GM19455 (cell line): ENCODE measurements at regions not wholly inside any gene's neighbourhood (a gene's known extent, or its start where the extent isn't known, plus 50 kb on each side); places are given as distances from the start of the nearest gene placed in this dataset.
"Not testable (repeated sequence)": the region's sequence is repeated elsewhere in the genome, so short reads cannot be mapped to it uniquely, and the experiment has no call there.

ENCODE experiments used
- ATAC-seq: cut with Tn5 transposase; IDR thresholded peaks from one replicate; pipeline ENCODE4 v1.9.1; 2021; ENCODE audit not compliant: unreplicated experiment

DNA sequence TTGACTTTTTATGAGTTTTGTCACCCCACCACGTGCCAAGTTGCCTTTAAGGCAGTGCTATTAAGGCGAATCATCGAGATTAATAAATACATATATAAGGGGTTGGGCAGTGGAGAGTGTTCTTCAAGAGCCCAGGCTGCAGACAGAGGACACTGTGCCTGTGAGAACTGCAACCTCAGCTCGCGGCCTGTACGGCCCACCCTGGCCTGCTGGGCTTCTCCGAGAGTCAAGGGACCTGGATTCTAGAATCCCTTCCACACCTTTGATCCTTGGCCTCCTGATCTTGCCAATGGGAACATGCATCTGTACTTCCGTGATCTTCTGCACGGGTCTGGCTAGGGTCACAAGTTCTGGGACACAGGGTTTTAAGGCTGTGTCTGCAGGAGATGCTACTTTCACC, 54.5 kb downstream of the IRX5 start:
- ATAC-seq, result no peak

DNA sequence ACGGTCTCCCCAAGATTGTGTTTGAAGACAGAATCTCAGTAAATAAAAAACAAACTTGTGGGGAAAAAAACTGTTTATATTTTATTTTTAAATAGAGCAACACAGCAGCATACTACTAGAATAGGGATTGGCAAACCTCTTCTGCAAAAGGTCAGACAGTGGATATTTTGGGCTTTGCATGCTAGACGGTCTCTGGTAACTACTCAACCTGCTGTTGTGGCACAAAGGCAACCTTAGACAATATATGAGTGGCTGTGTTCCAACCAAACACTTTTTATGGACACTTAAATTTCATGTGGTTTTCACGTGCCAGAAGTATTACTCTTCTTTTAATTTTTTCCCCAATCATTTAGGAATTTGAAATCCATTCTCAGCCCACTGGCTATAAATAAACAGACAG, 55.0 kb downstream of the IRX5 start:
- no peak for ATAC-seq

DNA sequence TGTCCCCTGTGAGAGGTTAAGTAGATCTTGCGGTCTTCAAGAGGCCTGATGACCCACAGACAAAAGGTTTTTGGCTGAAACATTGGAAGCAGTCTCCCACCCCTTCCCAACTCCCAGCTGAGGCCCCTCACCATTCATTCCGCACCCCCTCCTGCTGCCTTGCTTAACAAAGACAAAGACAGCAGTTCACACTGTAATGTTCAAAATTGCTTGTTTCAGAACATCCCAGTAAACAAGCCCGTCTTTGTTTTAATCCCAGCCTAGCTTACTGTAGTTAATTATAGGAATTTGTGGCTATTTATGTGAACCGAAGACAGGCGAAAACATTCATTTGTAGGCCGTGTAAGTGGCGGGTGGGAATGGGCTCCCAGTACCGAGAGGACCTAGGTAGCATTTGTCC, 55.7 kb downstream of the IRX5 start:
- ATAC-seq, result no peak

DNA sequence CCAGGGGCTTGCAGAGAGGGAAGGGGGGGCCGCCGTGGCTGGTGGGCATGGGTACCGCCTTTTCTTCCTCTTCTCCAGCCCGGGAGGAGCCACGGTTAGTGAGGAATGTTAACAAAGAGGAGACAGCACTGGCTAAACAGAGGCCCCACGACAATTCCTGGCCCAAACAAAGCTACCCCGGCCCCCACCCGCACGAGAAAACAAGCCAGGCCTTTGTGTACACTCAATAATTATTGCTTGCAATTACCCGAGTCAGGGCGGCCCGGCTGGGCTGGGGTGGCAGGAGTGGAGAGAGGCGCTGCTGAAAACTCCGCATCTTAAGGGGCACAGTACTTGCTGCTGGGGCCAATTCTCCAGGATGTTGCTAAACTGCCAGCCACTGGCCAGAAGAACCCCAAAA, 56.4 kb downstream of the IRX5 start:
- ATAC-seq, result no peak

DNA sequence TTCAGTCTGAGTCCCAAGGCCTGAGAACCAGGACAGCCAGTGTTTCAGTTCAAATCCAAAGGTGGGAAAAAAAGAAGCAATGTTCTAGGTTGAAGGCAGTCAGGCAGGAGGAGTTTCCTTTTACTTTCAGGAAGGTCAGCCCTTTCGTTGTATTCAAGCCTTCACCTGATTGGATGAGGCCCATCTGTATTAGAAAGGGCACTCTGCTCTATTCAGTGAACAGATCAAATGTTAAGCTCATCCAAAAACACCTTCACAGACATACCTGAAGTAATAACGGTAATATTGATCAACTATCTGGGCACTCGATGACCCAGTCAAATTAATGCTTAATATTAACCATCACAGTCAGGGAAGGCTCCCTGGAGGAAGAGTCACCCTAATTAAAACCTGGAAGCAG, 60.9 kb downstream of the IRX5 start:
- ATAC-seq, result no peak

DNA sequence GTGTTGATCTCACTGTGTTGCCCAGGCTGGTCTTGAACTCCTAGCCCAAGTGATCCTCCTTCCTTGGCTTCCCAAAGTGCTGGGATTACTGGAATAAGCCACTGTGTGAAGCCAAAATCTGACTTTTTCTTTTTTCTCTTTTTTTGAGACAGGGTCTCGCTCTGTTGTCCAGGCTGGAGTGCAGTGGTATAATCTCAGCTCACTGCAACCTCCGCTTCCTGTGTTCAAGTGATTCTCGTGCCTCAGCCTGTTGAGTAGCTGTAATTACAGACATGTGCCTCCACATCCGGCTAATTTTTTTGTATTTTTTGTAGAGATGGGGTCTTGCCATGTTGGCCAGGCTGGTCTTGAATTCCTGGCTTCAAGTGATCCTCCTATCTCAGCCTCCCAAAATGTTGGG, 61.3 kb downstream of the IRX5 start:
- ATAC-seq, result not testable (repeated sequence)

DNA sequence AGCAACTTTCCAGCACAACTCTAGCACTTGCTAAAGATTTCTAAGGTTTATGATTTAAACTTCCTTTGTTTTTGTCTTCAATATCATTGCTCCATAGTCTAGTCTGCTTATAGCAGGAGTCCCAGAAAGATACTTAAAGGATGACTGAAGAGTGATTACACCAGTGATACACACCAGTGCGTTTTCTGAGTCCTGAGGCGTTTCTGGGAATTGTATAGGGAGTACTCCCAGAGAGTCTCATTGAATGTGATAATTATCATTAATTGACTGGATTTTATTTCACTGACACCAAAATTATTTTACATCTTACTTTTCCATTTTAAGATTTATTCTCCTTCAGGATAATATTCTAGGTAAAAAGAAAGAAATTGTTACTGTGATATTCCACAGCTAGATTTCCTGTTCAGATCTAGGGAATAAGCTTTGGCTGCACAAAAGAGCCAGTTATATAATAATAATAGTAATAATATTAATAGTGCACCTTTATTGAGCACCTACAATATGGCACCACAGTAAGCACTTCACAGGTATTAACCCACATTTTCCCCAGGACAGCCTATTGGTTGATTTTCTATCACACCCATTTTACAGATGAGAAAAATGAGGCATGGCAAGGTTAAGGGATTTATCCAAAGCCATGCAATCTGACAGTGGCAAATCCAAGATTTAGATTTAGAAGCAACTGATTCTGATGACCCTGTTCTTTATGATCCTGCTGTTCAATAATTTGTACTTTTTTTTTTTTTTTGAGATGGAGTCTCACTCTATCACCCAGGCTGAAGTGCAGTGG, 62.6 kb downstream of the IRX5 start:
- no peak for ATAC-seq

DNA sequence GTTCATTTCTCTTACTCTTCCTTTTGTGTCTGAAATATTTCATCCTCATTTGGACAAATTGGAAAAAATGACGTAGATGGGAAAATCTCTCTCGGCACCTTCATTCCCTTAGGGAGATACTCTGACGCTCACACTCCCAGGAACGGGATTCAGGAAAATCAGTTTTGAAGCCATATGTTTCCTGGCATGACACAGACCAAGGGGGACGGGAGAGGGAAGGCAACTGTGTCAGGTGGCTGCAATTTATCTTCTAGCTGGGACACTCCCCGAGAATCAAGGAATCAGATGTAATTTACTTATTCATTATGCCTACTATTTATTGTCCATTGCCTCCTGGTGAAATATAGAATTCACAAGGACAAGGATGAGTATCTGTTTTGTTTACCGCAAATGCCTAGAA, 65.5 kb downstream of the IRX5 start:
- no peak for ATAC-seq

DNA sequence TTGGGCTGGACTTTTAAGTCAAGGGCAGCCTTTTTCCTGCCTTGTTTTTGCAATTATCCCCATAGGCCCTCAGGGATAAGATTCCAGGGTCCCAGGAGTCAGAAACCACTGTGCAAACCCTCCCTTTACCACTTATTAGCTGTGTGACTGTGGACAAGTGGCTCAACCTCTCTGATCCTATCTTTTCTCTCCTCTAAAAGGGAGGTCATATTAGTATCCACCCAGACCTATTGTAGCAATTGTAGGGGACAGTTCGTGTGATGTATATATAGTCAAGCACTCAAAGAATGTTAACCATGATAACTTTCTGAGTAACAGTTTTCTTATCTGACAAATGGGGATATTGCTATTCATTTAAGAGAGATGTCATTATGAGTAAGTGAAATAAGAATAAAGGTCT, 68.2 kb downstream of the IRX5 start:
- no peak for ATAC-seq

DNA sequence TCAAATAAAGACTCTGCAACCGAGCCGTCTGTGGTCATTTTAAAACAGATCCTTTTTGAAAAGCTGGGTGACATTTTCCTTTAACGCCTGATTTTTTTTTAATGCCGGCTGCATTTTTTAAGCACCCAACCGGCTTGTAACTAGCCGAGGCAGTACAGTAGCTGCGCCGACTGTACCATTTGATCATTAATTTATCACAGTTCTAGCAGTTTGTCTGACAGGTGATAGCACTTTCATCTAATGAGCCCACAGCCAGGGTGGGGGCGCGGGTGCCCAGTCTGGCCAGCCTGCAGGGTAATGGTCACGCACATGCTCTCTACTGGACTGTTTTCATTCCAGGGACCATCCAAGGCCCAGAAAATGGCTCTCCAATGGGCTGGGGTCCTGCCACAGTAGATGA, 68.8 kb downstream of the IRX5 start:
- no peak for ATAC-seq

DNA sequence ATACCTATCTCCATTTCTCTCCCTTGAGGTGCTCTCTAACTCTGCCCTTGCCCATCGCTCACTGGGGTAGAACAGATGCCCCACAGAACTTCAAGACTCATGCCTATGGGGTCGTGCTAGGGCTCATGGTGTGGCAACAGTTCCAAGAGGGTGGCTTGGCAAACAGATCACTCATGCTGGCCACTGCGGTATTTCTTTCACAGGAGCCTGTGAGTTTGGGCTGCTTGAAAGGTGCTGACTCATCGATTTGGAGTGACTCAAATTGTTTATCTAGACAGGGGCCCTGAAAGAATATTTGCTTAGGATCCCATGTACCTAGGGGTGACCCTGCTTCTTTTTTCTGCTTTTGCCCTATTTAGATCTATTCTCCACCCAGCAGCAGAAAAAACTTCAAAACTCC, 69.9 kb downstream of the IRX5 start:
- ATAC-seq, result no peak

DNA sequence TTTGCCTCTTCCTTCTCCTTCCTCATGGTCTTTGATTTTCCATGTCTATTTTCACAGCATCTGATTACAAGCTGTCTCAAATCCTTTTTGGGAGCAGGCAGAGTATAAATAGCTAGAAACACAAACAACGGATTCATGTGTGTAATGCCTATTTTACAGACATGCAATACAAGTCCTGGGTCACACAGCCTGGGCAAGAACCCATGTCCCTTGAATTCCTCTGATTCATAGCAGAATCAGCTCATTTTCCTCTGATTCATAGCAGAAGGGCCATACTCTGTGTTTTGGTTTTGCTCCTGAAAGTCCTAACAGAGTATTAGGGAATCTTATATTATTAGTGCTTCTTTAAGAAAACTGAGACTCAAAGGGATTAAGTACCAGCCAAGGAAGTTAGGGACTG, 71.3 kb downstream of the IRX5 start:
- ATAC-seq, result no peak

DNA sequence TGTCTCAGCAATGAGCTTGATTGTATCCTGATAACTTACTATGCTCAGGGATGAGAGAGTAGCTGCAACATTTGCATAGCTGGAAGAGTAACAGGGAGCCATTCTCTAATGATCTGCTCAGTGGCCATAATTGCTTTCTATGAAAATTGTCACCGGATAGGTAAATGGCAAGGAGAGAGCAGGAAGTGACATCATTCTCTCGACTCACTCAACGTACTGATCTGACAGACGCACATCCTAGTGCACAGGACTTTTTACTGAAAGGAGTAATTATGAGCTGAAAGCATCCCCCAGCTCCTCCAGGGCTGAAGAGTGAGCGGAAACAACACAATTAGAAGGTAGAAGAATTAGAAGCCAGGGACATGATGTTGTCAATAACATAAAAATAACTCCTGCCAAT, 71.8 kb downstream of the IRX5 start:
- no peak for ATAC-seq

DNA sequence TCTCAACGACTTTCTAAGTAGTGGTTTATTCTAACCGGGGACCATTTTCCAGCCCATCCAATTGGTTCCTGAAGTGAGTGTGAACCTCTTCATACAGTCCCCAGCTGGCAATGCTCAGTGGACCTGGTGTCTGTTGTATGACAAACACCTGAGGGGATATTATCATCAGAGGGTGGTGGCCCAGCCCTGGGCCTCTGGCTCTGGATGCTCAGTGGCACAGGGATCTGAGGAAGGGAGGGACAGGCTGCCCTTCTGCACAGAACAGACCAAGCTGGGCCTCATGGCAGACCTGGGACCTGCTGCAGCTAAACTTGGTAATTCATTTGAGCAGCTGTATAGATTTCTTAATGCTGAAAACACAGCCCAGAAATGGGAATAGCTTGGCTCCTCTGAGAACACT, 72.6 kb downstream of the IRX5 start:
- no peak for ATAC-seq

DNA sequence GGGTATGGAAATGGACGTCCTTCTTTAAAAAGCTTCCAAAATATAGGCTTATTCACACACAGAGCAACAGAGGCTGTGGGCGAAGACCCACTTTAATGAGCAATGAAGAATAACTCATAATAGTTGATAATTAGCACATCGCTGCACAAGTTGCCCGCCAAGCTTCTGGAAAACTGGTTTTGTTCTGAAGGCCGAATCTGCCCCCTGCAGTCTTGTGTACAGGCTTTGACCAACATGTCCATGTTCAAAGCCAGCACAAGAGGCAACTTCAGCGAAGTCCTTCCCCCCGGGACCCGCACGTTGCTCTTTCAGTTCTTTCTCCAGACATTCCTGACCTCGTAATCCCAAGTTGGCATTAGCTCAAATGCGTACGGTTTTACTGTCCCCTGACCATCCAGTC, 73.3 kb downstream of the IRX5 start:
- no peak for ATAC-seq

DNA sequence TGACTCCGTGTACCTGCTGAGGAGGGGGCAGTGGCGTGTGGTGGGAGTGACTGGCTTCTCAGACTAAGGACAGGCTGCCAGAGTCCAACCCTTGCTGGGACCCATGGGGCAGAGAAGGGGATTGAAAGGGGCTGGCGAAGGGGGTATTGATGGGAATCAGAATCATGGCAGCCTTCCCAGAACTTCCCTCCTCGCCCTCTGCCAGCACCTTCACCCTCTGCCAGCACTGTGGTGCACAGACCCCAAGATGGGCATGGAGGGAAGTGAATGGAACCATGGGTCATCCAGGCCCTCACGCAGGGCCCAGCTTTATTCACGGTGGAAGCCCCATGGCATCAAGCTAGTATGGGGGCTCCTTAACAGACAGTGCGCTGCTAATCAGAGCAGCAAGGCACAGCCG, 76.8 kb downstream of the IRX5 start:
- no peak for ATAC-seq

DNA sequence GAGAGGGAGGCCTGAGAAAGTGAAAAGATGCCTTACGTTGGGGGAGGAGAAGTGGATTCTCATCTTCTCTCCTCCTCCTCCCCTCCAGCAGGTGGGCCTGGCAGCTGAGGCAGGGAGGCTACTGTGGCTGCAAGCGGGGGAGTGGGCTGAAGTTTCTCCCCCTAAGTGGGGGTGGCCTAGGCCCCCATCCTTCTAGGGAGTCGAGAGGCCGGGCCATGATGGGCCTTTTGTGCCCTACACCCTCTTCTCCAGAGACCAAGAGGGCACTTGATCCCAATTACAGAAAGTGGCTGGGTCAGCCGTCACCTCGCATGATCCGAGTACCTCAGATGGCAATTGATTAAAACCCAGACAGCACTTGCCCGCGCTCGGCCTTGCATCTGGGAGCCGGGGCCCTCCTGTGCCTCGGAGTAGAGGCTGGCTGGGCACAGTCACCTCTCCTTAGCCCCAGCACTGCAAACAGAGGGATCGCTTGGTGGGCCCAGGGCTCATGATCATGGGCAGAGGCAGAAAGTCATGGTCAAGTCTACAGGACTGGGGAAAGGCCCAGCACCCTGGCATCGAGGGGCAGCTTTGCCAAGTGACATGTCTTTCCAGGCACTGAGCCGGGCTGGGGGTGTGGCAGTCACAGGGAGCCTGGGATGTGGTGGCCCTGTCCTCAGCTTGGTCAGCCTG, 78.3 kb downstream of the IRX5 start:
- no peak for ATAC-seq

DNA sequence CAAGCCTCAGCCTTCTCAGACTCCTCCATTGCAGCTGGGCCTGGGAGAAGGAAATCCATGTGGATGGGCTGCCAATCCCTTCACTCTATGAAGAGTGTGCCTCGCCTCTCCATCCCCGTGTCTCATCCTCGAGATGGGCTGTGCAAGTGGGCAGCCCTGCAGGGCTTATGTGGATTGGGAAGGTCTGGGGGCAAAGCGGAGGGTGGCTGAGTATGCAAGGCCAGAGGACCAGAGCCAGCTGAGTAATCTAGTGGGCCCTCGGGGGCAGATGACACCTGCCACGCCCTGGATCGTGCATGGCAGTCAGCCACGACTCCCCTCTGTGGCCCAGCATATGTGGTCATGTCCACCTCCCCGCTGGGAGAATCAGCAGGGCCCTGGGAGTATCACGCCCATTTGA, 78.9 kb downstream of the IRX5 start:
- ATAC-seq, result no peak

DNA sequence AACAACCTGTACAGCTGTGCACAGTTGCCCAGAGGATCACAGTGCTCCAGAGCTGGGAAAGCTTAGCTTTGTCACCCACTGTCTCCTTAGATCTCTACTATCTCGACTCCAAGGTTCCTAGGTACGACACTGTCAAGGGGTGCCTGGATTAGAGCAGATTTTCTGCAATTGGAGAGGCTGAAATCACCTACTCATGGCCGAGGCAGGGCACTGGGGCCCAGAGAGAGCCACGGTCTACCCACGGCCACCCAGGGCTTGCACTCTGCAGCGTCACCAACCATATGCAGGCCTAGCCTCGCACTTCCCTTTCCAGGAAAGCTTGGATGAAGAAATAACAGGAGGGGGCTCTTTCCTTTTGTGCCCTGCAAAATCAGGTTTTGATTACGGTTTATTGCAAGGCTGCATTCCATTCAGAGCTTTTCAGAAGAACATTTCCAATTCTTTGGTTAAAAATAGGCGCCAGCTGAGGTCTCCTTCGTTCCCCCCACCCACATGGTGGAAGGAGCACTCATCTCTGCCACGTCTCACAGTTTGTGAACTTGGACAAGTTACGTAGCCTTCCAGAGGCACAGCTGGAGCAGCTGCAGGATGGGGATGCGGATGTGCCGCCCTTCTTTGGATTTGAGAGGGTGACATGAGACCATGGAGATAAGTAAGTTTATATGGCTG, 80.0 kb downstream of the IRX5 start:
- ATAC-seq, result no peak

DNA sequence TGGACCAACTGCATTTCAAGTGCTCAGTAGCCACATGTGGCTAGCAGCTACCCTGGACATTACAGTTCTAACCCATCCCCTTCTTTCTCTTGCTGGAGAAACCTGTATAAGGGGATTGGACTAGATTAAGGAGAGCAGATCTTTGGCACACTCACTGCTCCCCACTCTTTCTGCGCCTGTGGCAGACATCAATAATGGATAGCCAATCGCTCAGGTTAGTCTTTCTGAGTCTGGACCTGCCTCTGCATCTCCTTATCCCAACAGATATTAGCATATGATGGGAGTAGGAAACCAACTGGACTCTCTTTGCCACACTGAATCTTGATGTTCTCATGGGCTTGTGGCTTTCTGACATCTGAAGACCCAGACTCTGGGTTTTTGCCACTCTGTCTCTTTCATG, 81.7 kb downstream of the IRX5 start:
- ATAC-seq, result no peak

DNA sequence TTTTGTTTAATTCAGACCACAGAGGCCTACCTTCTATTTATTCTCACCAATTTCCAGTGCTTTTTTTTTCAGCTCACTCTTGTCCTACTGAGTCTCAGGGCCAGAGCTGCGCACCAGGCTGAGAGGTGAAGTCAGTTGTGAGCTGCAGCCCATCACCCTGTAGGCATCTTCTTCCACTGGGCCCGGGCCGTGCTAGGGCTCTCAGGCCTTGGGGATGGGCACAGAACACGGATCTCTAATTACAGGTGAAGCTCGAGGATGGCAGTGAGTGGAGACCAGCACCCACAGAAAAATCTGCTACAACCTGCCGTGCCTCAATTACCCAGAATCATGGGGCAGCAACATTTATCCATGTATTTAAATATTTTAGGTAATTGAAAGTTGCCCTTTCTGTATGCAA, 82.1 kb downstream of the IRX5 start:
- ATAC-seq, result no peak

DNA sequence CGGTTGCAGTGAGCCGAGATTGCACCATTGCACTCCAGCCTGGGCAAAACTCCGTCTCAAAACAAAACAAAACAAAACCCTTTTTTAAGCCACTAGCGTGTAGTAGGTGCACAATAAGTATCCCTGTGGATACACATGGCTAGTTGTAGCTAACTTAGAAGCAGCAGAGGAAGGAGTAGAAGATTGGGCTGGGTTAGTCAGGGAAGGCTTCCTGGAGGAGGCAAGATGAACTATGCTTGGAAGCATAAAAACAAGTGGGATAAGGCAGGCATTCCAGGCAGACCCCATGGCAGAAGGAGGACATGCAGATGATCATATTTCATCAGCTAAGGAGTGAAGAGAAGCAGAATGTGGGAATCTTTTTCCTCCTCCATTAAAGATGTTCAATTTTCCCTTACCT, 83.4 kb downstream of the IRX5 start:
- ATAC-seq, result no peak
